HG03196 (cell line): ENCODE measurements at regions not wholly inside any gene's neighbourhood (a gene's known extent, or its start where the extent isn't known, plus 50 kb on each side); places are given as distances from the start of the nearest gene placed in this dataset.

ENCODE experiments used
- ATAC-seq: cut with Tn5 transposase; IDR thresholded peaks from one replicate; pipeline ENCODE4 v1.9.1; 2021; ENCODE audit not compliant: unreplicated experiment

GRCh38 chrY:8553614-8554013, 783.6 kb upstream of the TSPY4 start:
- ATAC-seq = no peak

GRCh38 chrY:8561385-8561784, 775.9 kb upstream of the TSPY4 start:
- ATAC-seq = no peak

- ATAC-seq = no peak
Measured at GRCh38 chrY:8562456-8563090, 774.7 kb upstream of the TSPY4 start.

- ATAC-seq = no peak
Measured at GRCh38 chrY:8564421-8564820, 772.8 kb upstream of the TSPY4 start.

- no peak for ATAC-seq
Measured at GRCh38 chrY:8566198-8566597, 771.1 kb upstream of the TSPY4 start.

GRCh38 chrY:8570384-8570783, 766.9 kb upstream of the TSPY4 start:
- no peak for ATAC-seq

GRCh38 chrY:8572916-8573315, 764.3 kb upstream of the TSPY4 start:
- no peak for ATAC-seq

- ATAC-seq = no peak
Measured at GRCh38 chrY:8582277-8582850, 754.9 kb upstream of the TSPY4 start.

- no peak for ATAC-seq
Measured at GRCh38 chrY:8583191-8583590, 754.1 kb upstream of the TSPY4 start.

GRCh38 chrY:8590641-8591040, 746.6 kb upstream of the TSPY4 start:
- ATAC-seq = no peak

- no peak for ATAC-seq
Measured at GRCh38 chrY:8591821-8592516, 745.3 kb upstream of the TSPY4 start.

GRCh38 chrY:8594657-8595056, 742.6 kb upstream of the TSPY4 start:
- ATAC-seq = no peak

GRCh38 chrY:8599141-8599540, 738.1 kb upstream of the TSPY4 start:
- no peak for ATAC-seq

- ATAC-seq = no peak
Measured at GRCh38 chrY:8610620-8611019, 726.6 kb upstream of the TSPY4 start.

GRCh38 chrY:8611815-8612214, 725.4 kb upstream of the TSPY4 start:
- no peak for ATAC-seq

GRCh38 chrY:8618302-8618701, 719.0 kb upstream of the TSPY4 start:
- no peak for ATAC-seq

GRCh38 chrY:8622156-8622555, 715.1 kb upstream of the TSPY4 start:
- ATAC-seq = no peak

- no peak for ATAC-seq
Measured at GRCh38 chrY:8622856-8623255, 714.4 kb upstream of the TSPY4 start.

- ATAC-seq = no peak
Measured at GRCh38 chrY:8629636-8630035, 707.6 kb upstream of the TSPY4 start.

GRCh38 chrY:8638111-8638510, 699.2 kb upstream of the TSPY4 start:
- no peak for ATAC-seq

- ATAC-seq = no peak
Measured at GRCh38 chrY:8644926-8645325, 692.3 kb upstream of the TSPY4 start.

GRCh38 chrY:8652445-8652844, 684.8 kb upstream of the TSPY4 start:
- ATAC-seq = no peak

- no peak for ATAC-seq
Measured at GRCh38 chrY:8655017-8655416, 682.2 kb upstream of the TSPY4 start.
